Activated effector memory CD4-positive, alpha-beta T cell treated with anti-CD3 and anti-CD28 coated beads, Interleukin-2, amount 50 U/mL, for 16 hours (primary cell): ENCODE measurements at regions not wholly inside any gene's neighbourhood (a gene's known extent, or its start where the extent isn't known, plus 50 kb on each side); places are given as distances from the start of the nearest gene placed in this dataset.
"Not testable (repeated sequence)": the region's sequence is repeated elsewhere in the genome, so short reads cannot be mapped to it uniquely, and the experiment has no call there.

Source experiments
- DNase-seq: peaks from one replicate; pipeline ENCODE4 v3.0.0-alpha.2; 2020

DNA sequence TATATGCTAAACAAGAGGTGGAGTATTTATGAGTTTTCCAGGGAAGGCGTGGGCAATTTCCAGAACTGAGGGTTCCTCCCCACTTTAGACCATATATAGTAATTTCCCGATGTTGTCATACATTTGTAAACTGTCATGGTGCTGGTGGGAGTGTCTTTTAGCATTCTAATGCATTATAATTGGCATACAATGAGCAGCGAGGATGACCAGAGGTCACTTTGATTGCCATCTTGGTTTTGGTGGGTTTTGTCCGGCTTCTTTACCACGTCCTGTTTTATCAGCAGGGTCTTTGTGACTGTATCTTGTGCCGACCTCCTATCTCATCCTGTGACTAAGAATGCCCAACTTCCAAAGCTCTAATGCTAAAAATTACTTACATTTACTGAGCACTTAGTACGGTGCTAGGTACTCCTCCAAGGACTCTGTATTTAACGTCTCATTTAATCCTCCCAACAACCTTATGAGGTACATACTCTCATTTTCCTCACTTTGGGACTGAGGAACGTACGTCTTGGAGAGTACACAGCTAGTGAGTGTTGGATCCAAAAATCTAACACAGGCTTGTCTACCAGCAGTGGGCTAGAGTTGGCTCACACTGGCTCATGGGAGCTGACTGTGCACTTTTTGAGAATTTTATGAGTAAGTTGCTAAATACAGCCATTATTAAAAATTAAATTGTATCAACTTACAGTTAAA, 144.8 kb upstream of the NEBL start:
- DNase-seq, result no peak

DNA sequence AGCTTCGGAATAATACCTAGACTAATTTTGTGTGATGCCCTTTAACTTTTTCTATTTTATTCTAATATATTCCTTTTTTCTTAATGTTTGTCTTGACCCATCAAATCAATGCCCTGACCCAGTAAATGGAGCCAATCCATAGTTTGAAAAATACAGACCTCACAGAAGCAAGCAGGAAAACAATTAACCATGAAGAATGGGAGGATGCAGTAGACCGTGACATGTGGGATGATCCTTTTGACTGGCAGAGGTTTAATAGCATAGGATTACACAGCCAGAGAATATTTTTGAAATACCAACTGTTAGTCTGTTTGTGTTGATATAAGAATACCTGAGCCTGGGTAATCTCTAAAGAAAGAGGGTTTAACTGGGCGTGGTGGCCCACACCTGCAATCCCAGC, 142.6 kb upstream of the NEBL start:
- no peak for DNase-seq

DNA sequence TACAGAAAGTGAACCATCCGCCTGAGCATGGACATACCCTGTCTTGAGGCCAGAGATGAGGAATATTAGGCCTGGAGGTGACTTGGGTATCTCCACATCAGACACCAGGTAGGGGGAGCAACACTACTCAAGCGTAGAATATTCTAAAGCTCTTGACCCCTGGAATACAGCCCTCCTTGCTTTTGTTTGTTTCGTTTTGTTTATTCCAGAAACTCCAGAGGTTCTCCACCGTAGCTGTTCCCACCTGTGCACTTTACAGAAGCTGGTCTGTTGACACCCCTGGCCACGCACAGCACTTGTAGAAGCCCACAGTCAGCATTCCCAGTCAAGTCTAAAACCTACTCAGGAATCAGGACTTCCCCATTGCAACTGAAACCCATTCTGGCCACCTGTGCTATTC, 139.6 kb upstream of the NEBL start:
- no peak for DNase-seq

DNA sequence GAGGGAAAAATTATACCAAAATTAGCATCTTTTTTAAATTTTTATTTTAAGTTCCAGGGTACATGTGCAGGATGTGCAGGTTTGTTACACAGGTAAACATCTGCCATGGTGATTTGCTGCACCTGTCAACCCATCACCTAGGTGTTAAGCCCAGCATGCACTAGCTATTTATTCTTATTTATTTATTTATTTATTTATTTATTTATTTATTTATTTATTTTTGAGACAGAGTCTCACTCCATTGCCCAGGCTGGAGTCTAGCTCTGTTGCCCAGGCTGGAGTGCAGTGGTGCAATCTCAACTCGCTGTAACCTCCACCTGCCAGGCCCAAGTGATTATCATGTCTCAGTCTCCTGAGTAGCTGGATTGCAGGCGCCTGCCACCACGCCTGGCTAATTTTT, 137.7 kb upstream of the NEBL start:
- not testable (repeated sequence) for DNase-seq

DNA sequence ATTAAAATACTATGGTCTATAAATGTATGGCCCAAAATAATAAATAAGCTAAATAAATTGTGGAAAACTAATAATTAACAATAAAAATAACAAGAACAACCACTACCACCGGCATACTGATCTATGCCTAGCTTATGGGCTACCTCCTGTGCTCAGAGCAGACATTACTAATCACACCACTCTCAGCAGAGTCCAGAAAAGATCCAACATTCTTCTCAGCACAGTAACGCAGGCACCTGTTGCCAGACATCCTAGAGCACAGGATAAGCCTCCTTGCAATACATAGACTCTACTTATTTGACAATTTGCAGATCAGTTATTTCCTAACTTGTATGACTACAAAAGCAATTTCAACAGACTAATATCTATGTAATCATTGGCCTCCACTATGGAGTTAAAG, 137.1 kb upstream of the NEBL start:
- no peak for DNase-seq

DNA sequence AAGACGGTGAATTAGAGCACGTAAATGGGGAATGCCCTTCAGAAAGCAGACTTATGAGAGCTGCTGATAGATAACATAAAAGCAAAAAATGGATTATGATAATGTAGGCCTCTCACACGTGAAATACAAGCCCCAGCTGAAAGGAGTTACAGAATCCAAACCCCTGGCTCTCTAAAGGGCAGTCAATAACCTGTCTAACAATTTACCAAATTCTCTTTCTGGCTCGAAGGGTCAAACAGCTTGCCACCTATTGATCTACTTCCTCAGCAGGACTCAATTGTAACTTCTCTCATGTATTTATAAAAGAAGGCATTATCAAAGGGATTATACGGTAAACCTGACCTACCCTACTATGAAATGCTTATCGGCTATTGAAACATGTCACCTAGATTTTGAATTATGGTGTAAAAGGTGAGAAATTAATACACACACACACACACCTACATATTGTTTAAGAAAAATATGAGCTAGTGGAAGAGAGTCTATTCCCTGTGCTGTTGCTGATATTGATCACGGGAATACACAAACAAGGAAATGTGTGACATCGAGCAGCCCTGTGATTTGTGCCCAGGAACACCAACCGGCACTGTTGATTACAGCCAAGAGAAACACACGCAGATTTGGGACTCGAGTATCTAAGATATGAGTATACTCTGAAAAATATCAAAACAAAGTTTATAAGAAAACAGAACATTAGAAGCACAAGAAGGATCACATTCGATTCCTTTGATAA, 135.6 kb upstream of the NEBL start:
- DNase-seq, result no peak

DNA sequence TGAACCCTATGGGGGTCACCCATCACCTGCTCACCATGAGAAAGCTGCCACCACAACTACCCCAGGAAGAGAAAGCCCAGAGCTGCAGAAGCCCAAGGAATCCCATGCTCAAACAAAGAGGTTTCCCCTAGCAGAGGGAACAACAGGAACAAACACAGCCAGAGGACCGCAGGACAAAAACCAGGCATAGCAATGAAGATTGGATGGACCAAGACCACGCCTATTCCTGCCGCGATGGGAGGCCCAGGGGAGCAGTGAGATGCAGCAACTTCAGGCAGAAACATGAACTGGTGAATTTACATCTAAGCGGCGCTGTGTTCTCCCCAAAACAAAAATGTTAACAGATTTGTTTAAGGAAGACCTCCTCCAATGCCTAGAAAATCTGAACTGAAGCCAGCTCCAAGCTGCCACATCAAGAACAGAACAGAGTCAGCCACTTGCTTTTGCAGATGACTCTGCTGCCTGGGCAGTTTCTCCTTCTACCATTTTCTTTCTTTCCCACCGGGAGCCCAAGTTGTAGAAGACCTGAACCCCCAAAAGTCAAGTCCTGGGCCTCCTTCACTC, 134.2 kb upstream of the NEBL start:
- no peak for DNase-seq

DNA sequence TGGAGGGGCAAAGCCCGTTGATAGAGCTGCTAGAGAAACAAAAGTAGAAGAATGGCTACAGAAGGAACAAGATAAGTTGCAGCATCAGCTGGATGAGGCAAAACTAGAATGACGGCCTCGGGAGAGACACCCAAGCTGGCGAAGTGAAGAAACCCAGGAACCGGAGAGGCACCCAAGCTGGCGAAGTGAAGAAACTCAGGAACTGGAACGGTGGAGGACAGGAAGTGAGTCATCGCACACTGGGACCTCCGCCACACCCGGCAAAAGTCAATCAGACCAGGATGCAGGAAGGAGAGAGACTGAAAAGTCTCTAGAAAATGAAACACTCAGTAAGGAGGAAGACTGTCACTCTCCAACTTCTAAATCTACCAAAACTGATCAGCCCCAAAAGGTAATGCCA, 133.0 kb upstream of the NEBL start:
- DNase-seq, result no peak

DNA sequence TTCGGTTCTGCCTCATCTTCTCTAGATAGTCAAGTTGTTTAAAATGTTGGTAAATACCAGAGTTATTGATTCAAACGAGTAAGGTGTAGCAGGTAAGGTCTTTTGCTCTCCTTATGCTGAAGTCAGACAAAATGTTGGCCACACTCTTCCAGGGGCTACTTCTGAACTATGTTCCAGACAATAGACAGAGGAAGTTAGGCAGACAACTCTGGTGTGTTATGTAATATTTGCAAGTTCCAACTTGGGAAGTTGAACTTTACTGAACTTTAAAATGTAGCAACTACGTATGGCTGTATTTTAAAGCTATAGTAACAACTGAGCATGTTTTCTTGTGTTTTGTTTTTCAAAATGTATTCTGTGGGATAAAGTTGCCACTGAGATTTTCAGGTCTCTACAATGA, 125.7 kb upstream of the NEBL start:
- DNase-seq, result no peak

DNA sequence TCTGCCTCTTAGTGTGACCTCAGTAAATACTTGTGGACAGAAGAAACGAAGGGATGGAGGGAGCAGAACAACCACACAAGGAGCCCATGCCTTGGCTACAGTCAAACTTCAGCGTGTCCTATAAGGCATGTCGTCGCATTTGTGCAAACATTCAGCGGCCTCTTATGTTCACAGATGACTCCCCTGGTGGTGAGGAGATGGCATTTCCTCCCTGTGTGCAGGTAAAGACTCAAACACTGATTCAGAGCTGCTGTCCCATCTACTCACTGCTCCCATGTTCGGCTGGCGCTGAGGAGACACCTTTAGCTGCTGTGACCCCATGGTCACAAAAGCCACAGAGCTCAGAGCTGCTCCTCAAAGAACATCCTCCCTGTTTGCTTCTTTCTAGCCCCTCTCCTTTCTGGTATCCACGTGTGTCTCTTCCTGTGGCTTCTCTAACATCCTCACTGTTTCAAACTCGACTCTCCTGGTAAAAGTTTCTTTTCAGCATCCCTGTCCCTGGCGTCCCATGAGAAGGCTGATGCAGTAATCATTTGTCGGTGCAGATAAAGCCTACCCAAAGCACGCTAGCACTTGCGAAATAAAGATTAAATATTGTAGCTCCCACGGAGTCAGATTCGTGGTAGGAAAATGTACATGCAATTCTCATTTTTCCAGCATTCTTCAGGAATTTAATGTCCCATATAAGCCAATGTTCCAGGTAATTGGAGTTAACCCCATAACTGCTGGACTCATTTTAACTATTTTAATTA, 124.9 kb upstream of the NEBL start:
- DNase-seq, result no peak

DNA sequence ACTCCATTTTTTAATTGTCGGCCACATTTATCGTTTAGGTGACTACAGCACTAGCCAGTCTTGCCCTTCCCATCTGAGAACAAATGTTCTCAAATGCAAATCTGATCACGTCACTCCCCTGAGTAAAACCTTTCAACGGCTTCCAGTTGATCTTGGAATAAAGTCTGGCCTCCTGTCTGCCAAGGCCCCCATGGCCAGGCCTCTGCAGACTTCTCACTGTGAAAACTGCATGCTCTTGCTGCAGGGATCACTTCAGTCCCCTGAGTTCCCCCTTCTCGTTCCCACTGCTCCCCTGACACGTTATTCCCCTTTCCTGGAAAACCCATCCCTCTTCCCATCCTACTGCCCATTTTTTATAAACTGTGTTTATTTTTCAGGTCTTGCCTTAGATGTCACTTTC, 124.1 kb upstream of the NEBL start:
- no peak for DNase-seq

DNA sequence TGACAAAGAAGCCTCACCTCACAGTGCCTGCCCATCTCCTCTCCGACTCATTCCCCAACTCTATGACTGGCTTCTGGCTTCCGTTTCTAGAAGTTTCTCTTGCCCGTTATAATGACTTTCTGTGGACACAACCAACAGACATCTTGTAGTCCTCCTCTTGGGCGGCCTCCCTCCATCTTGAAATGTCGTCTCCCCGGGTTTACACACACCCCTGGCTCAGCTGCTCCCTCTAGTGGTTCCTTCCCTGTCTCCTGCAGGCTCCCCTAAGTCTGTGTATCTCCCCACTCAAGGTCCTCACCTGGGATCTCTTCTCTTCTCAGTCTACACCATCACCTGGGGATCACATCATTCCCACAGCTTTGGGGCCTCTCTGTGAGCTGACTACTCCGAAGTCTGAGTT, 123.4 kb upstream of the NEBL start:
- DNase-seq, result no peak

DNA sequence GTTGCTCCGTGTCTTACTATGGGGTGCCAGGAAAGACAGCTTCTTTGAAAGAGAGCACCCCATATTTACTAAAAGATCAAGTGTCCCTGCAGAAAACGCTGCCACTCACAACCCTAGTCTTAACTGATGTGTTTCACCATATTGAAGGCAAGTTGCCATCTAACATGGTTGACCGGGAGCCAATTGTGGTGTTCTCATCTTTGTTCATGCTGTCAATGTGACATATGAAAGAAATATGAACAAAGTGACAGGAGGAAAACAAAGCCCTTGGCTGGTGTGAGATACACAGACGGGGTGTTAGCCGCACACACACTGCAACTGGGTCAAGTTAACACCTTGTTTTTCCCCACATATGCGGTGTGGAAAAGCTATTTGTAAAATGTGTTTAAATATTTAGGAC, 122.3 kb upstream of the NEBL start:
- no peak for DNase-seq

DNA sequence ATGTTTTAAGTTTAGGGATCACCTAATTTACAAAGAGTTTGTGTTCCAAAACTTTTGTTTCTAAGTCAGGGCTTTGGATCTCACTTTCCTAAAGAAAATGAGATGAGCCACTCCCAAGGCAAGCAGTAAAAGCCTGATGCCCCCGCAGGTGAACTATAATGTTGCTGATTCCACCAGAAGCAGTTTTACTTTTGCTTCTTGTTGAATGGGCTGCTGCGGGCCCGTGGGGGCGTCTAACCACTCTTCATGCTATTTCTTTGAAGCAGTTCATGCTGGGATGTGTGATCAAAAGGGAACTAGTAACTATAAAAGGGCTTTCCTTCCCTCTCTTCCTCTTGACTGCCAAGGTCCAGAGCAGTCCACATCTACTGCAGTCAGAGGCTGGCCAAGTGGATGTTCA, 118.7 kb upstream of the NEBL start:
- DNase-seq, result no peak

DNA sequence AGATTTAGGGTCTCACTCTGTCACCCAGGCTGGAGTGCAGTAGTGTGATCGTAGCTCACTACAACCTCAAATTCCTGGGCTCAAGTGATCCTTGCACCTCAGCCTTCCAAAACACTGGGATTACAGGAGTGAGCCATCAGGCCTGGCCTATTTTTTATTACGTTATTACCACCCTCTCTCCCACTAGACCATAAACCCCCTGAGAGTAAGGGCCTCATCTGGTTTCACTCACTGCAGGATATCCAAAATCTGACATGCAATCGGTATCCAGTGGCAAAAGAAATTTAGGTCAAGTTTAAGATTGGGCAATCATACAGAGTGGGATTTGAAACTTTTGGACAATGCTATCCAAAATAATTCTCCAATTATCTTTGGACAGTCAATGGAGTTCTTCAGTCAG, 117.0 kb upstream of the NEBL start:
- no peak for DNase-seq

DNA sequence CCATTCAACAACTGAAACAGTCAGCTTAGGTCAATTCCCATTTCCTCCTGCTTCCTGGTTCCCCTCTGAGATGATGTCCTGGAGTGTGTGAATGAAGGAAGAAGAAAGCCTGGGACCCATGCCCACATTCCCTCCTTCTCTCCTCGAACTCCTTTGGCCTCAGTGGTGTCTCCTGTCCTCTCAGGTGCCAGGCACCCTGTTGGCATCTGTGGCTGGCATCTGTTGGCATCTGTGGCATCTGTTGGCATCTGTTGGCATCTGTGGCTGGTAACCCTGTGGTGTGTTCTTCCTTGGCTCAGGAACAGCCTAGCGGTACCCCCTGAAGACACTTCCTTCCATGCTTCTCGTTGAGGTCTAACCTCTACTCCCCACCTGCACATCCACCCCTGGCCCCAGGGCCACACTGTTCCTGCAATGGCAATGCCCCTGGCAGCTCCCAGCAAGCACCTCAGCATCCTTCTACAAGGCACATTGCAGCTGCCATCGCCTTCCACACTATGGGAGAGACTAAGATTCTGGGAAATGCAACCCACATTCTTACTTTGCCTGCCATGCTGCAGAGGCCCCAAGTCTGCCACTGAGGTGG, 114.4 kb upstream of the NEBL start:
- DNase-seq, result no peak

DNA sequence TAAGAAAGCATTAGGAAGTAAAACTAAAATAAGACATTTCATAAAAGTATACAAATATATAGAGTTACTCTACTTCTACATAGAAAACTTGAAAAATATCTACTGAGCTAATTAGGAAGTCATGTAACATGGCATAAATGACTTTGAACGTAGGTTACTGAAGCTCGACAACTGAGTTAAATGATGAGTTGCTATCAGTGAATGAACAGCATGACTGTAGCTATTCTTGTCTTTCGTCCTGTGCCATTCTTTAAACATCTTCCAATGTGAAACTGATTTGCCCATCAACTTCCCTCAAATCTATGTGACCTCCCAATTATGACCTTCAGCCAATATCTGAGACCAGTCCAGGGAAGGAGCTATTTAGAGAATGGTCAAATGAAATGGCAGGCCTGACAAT, 113.5 kb upstream of the NEBL start:
- no peak for DNase-seq

DNA sequence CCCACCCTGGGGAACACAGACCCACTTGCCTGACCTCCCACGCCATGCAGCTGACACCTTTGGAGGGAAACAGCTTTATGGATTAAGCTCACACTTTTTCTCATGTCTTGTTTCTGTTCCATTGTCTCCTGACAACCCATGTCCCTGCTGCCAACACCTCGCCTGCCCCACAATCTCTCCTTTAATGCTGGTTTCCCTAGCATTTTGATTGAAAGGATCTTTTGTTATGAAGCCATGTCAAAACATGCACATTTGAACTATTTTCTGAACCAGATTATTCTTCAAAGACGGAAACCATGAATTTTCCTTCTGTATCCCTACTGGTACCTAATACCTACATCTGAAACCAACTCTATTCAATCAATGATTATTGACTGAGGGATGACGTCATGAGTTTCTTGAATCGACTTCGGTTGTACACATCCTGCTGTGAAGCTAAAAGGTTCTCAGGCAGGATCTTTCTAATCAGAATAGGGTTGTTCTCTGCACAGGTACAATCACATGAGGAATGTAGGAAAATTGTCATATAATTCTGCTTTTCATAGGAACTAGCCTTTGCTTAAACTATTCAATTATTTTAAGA, 106.2 kb upstream of the NEBL start:
- DNase-seq, result no peak

DNA sequence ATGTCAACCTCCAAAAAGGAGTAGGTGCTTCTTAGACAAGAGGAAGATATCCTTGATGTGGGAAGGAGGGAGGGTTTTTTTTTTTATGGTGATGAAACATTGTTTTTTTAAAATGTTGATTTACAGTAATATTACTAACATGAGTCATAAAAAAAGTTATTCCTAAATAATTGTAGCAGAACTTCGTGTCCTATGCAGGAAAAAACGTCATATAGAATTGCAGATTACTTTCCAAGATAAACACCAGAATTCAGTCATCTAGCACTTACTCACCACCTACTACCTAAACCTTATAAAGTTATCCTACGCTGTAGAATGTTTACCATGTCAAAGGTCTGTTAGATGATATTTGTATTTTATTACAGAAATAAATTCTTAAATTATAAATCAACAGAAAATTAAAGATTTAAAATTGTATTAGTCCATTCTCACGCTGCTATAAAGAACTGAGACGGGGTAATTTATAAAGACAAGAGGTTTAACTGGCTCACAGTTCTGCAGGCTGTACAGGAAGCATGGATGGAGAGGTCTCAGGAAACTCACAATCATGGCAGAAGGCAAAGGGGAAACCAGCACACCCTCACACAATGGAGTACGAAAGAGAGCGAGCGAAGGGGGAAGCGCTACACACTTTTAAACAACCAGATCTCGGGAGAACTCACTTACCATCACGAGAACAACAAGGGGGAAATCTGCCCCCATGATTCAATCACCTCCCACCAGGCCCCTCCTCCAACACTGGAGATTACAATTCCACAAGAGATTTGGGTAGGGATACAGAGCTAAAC, 105.2 kb upstream of the NEBL start:
- no peak for DNase-seq

DNA sequence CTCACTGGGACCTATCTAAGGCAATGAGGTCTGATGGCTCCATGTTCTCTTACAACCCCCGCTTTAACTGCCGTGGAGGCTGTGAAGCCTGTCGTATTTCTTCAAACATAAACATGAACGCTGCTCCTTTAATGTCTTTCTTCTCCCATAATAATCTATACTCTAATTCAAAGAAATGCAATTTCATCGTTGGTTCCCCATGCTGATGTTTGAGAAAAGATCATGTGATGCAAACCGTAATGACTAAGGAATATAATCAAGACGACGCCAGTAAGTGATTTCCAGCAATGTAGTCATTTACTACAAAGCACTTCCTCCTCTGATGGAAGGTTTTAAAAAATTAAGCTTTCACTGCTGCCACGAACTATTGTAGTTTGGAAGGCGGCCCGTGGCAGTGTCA, 102.6 kb upstream of the NEBL start:
- DNase-seq, result no peak

DNA sequence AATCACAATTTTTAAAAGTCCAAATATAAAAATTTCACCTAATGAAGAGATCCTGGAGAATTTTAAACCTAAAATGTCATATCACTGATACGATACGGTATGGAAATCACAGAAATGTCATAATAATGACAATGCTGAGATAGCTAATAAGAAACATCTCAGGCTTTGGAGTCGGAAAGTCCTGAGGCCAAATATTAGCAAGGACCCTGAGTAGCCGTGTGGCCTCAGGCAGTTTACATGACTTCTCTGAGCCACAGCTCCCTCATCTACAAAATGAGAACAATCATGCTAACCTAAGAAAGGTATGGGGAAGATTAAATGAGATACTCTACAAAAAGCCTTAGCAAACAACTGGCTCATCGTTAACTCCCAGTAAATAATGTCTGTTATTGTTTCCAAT, 100.9 kb upstream of the NEBL start:
- no peak for DNase-seq
